ENCODE measurements at regions not wholly inside any gene's neighbourhood (a gene's known extent, or its start where the extent isn't known, plus 50 kb on each side); places are given as distances from the start of the nearest gene placed in this dataset.

DNA sequence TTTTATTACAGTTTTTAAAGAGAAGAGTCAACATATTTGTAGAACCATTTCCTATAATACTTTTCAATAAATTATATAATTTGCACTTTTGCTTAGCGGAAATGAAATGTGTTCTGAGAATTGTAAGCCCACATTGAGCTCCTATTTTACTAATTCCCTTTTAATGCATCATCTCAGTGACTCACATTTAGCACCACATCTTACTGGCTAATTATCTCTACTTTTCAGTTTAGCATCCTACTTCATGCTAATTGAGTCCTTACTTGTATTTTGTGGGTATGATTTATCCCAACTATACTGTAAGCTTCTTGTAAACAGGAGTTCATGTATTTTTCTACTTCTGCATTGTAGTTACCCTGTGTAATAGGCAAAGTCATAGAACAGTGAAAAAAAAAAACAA, 67.5 kb downstream of the TMX1 start:
- DNase-seq = no peak

DNA sequence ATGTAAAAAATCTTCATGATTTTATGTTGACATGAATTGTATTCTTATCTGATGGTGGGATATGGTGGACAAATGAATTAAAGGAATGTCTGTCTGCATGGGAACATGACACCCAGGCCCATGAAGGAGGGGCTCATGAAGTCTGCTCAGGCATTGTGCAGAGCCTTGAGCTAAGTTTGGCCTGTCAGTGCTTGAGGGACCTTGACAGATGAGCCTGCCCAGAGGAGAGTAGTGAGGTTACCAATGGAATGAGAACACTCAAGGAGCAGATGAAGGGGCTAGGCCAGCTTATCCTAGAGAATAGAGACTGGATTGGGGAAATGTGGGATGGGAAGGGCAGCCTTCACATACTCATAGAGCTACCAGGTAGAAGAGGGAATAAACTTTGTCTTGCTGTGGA, 68.8 kb downstream of the TMX1 start:
- no peak for DNase-seq

DNA sequence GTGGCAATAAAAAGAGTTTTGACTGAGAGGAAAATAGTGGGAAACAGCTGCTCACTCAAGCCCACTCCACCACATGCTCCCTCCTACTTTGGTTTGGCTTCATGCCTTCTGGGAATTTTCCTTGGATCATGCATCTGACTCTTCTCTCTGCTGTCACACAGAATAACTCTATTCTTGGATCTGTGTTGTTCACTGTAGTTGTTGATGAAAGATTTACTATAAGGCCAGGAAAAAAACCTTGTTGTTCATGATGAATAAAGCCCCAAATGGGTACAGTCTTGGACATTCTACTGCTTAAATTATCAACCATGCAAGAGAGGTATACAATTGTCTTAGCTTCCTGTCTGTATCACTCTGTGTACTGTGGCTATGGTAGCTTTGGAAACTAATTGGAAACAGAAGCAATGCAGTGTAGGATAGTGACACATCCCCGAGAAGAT, 70.5 kb downstream of the TMX1 start:
- DNase-seq = no peak

DNA sequence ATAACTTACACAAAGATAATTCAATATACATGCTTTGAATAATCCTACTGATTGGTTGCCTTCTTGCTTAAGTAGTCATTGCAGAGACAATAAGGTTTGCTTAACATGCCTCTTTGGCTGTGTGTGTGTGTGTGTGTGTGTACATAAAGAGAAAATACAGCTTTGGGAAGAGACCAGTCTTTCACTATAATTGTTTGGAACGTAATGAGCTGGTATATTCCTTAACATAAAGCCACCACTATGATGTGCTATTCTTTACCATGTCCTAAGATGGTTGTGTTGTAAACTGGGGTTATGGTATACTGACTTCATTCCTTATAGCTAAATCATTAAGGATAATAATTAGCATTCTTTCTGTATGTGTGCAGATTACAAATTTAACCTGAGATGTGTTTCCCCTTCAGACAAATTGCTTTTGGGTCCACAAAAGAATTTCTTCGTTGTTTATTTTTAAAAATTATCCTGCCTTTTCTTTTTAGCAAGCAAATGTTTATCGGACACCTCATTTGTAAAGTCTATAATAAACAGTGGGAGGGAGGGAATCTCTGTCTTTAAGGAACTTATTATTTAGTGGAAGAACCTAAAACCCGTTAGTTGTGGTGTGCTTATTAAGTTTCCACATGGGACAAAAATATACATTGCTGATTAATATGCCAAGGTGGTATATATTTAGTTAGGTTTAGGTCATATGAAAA, 74.4 kb downstream of the TMX1 start:
- no peak for DNase-seq

DNA sequence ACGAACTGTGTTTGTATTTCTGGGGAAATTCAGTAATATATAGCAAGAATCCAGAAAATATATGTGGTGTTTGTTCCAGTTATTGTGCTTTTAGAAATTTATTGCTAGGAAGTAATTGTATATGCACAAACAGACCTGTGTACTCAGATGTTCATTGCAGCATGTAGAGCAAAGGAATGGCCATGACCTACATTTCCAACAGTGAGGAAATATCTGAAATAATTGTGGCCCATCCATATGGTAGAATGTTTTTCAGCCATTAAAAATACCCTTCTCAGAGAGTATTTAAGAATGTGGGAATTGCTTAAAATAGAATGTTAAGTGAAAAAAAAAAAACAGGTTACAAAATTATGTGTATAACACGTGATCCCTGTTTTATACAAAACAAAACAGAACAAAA, 77.3 kb downstream of the TMX1 start:
- DNase-seq = no peak

DNA sequence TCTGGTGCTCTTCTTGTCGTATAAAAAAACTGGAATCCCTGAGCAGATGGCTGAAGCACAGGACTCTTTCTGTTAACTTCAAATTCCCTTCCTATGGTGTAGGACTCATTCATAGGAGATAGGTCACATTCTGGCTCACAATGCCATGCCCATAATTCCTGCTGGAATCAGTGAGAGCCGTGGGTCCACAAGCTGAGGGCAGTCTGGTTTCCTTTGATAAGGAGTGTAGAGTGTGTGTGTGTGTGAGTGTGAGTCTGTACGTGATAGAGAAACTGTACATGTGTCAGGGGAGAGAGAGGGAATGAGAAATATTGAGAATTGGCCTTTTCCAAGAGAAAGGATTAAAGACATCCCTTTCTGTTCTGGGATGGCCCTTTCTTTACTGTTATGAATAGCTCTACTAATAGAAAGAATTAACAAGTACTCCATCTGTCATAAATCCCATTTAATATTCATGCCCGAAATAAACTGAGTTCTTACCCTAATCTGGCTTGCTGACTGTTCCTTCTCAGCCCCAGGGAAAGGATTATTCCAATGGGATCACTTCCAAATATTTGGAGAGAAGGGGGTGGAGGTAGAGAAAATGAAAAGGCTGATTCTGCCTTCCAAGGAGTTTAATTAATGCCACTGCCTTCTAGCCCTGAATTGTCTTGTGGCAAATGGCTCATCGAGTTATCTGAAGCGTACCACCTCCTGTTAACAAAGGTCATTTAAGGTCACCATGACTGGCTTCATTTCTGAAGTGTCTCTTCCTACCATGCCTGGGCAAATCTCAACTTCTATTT, 79.0 kb downstream of the TMX1 start:
- DNase-seq = no peak

DNA sequence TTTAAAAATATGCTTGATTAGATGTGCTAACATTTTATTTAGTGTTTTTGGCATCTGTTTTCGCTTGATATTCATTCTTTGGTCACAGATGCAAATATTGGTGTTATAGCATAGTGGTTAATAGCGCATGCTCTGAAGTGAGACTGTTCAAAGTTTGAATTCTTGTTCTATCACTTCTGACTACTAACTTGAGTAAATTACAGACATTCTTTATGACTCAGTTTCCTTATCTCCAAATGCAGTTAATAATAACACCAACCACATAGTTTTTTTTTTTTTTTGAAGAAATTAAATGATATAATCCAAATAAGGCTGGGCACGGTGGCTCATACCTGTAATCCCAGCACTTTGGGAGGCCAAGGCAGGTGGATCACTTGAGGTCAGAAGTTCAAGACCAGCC, 81.0 kb downstream of the TMX1 start:
- DNase-seq = no peak

DNA sequence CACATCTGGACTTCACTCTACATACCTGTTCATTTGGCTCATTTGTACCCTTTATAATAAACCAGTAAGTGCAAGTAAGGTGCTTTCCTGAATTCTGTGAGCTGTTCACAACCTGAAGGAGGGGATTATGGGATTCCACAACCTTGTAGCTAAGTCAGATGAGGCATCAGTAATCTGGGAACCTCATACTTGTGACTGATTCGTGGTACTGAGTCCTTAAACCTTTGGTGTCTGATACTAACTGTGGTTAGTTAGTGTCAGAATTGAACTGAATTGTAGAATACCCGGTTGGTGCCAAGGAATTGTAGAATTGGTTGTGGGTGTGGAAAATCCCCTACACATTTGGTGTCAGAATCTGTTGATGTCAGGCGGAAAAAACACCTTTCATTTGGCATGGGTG, 83.4 kb downstream of the TMX1 start:
- no peak for DNase-seq

DNA sequence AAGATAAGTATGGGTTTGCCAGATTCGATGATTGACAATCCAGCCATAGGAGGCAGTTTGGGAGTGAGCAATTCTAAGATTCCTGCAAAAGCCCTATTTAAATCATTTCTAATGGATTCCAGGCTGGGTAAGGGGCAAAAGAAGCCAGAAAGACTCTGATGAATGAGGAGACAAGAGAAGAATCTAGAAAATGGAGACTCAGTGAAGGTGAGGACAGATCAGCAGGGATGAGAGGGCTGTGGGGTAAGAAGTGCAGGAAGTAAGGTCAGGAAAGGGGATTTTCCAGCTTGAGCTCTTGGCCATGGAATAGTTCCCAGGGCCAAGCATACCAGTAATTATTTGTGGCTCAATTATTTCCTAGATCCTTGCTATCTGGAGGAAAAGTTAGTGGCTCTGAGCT, 87.3 kb downstream of the TMX1 start:
- DNase-seq = no peak

DNA sequence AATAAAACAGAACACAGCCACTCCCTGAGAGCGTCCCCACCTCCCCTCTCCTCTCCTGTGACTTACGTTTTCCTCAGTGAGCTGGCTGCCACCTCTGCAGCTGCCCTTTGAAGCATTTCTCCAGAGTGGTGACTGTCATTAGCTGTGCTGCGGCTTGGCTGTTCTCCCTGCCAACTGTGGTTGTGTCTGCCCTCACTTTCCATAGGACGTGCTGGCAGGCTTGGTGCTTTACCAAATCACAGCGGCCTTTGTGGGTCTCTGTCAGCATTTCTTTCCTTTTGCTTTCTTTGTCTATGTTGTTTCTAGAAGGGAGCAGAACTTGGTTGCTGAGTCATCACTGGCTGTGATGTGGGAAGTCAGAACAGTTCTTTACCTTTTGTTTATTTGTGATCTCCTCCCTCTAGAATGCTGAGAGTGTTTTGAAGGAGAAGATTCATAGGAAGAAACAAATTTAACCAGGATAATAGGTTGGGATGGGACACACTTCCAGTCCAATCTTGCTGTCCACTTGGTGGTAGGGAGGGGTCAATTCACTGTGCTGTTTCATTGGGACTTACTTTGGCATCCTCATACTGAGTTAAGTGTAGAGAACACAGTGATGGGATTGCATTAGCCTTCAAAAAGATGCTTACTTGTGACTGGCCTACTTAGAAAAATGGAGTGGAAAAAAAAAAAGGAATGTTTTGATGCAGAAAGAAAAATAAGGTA, 88.2 kb downstream of the TMX1 start:
- peak; percentile 12 for DNase-seq

DNA sequence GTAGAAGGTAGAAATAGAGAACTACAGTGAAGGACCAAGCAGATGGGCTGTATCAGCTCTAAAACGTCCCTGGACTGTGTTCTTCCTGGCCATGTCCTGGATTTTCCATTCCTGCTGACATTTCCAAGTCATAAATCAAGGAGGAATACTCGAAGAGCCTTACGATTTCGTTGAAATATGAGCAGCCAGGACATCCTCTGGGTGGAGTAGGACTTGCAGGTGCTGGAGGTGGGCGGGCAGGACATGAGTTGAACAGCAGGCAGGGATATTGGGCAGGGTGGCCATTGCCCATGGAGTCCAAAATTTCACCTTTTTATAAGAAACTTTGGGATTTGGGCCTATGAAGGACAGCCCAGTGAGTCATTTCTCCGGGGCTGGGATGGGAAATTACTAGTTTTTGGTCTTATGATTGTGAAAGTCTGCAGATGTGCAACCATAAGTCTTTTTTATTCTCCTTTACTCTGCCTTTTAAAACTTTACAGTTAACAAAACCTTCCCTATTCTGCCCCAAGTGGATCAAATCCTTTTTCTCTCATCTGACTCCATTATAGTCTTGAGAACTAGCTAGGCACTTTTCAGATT, 88.8 kb downstream of the TMX1 start:
- DNase-seq = no peak

DNA sequence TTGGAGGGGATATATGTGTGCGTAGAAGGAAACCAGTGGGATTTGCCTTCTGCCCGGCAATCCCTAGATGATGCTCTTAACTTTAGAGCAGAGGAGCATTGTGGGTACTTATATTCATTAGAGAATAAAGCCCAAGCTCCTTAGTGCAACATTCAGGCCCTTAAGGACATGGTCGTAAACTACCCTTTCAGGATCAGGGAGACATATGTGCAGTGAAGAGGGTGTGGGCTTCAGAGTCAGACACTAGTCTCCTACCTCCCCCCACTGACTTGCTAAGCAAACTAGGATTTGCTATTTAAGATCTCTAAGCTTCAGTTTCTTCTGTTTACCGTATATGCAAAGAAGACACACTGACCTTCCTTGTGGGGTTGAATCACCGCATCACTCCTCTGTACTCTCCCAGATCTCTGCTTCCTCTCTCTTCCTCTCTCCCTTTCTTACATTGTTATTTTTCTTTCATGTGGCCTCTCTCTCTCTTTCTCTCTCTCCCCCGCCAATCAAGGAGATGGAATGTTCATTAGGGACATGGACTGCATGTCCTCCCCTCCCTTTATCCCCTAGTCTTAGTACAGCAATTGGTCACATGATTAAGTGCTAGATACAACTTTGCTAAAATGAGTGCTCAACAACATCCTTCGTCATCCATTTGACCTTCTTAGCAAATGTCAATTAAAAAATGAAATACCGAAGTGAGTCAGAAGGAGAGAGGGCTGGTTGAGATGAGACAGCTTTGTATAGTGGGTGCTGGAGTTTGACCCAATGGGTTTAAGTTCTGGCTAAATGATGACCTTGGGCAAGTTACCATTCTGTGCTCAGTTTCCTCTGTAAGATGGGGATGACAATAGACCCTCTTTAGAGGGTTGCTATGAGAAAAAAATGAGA, 91.7 kb downstream of the TMX1 start:
- no peak for DNase-seq

DNA sequence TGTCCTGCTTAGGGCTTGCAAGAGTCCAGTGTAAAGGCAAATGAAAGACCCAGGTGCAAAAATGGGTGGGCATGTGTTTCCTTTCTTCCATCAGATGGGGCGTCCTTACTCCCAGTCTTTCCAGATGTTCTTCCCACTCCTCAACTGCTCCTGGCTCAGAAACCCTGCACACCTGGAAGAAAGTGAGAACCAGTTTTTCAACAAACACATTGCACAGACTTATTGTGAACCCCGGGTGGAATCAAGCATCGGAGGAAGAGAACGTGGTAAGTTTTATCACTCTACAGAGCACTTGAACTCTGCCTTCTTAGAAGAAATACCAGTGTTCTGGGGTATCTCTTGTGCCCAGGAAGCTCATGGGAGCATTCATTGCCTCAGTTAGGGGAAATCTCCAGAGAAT, 93.3 kb downstream of the TMX1 start:
- no peak for DNase-seq

DNA sequence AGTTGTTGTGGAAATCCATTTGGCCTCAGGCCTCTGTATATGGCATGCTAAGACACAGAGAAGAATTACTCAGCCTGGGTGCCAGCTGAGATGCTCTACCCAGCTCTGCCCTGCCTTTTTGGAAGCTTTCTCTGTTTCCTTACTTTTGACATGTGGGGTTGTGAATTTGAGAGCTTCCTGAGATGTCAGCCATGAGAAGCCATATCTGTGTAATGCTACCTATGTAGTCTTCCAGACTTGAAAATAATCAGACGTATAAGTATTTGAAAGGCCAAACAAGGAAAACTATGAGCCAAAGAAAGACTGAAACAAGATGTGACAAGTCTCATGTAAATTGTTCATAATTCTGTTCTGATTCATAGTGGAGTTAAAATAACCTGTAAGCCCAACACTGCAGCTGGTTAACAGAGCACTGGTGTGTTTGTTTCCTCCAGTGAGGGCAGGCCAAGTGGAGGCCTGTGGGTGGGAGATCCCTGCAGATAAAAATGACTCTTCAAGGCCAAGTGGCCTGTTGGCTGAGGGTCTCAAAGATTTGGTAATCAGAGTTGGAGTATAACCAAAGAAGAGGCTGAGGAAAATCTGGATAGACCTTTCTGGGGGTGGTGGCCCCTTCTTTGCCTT, 94.0 kb downstream of the TMX1 start:
- DNase-seq = no peak

DNA sequence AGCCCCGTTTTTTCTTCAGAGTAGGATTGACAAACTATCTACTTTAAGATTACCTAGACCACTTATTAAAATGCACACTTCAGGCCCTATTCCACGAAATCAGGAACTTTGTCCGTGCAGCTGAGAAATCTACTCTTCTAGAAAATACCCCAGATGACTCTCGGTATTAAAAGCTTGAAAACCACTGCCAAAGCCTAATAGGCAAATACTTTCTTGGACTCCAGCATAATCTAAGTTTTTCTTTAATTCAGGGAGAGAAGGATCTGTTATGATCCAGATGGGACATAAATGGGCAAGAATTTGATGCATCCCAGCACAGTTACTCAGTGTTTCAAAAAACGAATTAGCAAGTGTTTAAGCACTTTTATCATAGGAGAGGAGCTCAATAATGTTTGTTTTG, 94.5 kb downstream of the TMX1 start:
- no peak for DNase-seq

DNA sequence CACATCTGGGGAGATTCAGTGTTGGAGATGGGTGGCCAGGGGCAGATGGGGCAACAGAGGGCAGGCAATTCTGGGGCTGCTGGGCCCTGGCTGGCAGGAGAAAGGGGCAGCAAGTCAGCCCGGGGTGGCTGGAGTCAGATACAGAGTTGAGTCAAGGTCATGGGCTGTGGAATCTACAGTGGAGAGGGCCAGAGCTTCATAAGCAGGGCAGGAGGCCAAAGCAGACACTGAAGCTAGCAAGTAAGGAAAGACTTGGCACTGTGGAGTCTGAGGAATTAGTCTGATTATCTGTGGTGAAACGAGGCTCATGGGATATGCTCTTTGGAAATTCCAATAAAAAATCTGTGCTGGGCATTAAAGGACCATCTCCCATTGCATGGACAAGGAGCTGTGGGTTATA, 95.5 kb downstream of the TMX1 start:
- no peak for DNase-seq

DNA sequence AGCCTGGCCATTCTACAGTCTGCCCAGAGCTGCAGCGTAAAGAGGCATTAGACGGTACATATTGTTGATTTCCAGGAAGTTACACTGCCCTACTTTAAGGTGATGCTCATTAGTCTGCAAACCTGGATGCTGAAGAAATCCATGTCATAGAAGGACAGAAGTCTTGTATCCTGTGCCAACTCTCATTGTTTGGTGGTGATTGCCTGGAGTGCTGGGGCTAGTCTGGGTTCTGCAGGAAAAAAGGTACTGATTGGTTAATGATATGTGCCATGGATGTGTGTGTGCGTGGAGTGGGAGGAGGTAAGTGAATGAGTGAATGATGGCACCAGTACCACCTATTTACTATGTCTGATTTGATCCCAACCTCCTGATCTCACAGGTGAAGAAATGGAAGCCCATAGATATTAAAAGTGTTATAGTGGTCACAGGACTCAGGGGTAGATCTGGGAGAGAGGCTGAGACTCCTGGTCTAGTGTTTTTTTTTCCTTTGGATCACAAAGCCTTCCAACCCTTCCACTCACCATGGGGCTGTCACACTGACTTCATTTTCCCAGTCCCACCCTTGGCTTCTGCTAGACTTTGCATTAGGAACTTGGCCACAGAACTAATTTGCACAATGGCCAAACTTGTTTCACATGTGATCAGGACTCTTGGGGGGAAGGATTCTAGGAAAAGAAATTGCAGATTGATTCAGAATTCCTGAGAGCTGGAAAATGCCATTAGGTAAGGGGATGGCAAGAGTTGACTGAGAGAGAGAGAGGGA, 96.1 kb downstream of the TMX1 start:
- DNase-seq = no peak

DNA sequence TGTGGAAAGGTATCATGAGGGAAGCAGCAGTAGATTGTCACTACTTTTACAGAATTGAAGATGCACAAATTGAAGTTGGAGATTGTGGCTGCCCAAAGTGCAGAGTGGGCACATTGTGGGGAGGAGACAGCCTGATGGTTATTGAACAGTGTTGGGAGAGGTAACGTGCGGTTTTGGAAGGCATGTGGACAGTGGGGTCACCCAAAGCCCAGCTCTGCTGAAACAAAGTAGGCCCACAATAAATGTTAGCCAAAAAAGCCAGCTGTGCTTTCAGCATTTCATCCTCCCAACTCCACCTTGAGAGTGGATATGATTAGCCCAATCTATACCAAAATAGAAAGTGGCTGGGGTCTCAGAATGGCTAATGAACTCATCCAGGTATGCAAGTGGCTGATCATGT, 96.7 kb downstream of the TMX1 start:
- no peak for DNase-seq

DNA sequence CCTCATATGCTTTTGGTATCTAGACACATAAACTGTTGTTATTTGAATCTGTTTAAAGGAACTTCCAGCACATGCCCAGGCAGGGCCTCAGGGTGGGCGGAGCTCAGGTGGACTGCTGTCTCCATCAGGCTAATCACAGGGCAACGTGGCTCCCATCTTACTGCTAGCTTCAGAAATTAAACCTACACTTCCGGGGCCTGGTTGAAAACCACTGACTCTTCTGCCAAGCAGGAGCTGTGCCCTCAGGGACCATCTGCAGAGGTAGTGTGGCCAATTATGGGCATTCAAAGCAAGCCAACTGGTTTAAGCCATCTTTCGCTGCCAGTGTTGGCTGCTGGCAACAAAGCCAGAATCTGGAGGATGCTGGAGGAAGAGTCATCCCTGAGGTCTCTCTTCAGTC, 97.5 kb downstream of the TMX1 start:
- DNase-seq = no peak

DNA sequence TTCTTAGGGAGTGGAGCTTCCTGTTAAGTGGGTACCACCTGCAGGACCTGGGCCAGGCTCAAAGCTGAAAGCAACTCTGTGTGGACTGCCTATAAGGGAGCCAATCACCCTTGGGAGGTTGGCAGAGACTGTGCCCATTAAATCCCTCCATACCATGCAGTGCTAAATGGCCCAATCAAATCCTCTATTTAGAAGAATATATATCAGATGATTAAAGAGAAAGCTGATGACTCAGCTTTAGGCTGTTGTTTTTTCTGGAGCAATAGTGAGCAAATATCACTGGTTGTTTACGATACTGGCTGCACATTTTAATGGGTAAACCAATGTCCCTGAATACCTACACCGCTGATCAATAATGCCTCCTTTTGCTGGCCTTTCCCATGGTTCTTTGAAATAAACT, 101.3 kb downstream of the TMX1 start:
- DNase-seq = no peak

DNA sequence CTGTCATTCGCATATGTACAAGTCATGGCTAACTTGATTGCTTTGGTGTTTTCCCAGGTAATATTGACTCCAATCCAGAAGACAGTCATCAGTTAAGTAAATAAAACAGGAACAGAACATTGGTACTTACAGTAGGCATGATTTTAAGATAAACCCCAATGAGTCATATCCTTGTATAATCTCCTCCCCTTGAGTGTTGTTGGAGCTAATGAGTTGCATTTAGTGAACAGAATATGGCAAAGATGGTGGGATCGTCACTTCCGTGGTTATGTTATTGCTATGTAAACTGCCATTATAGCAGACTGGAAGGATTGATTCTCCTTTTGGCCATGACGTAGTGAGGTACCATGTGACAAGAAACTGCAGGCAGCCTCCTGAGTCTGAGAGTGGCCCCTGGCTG, 102.2 kb downstream of the TMX1 start:
- DNase-seq = no peak

All from activated CD4-positive, alpha-beta T cell treated with anti-CD3 and anti-CD28 coated beads, Interleukin-2, amount 50 U/mL, for 16 hours (primary cell).